ENCODE measurements at regions not wholly inside any gene's neighbourhood (a gene's known extent, or its start where the extent isn't known, plus 50 kb on each side); places are given as distances from the start of the nearest gene placed in this dataset.

DNA sequence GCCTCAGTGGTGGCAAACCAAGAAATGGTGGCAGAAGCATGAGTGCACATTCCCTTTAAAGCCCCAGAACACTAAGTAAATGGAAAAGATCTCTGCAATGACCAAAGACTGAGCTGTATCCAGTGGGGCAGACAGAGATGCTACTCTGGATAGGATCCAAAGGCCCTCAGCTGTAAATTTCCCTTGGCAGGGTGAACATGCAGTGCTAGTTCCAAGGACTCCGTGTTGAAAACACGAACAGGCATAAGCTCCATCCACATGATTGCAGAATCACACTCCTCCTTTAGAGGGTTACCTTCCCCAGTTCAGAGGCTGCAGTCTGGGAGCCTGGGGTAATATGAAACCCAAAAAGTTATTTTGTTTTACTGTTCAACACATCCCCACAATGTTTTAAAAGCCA lies 98.6 kb upstream of the KLF7 start:
- H3K4me3 ChIP-seq (ENCODE audit: low read depth, low read length), result no peak overlapping the region
- no peak for DNase-seq (ENCODE audit: low read depth)
- TF ChIP-seq, protein P1, sequence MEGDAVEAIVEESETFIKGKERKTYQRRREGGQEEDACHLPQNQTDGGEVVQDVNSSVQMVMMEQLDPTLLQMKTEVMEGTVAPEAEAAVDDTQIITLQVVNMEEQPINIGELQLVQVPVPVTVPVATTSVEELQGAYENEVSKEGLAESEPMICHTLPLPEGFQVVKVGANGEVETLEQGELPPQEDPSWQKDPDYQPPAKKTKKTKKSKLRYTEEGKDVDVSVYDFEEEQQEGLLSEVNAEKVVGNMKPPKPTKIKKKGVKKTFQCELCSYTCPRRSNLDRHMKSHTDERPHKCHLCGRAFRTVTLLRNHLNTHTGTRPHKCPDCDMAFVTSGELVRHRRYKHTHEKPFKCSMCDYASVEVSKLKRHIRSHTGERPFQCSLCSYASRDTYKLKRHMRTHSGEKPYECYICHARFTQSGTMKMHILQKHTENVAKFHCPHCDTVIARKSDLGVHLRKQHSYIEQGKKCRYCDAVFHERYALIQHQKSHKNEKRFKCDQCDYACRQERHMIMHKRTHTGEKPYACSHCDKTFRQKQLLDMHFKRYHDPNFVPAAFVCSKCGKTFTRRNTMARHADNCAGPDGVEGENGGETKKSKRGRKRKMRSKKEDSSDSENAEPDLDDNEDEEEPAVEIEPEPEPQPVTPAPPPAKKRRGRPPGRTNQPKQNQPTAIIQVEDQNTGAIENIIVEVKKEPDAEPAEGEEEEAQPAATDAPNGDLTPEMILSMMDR (IDR thresholded peaks at IDR 0.05; ENCODE audit: insufficient read depth, low read length), result no peak

DNA sequence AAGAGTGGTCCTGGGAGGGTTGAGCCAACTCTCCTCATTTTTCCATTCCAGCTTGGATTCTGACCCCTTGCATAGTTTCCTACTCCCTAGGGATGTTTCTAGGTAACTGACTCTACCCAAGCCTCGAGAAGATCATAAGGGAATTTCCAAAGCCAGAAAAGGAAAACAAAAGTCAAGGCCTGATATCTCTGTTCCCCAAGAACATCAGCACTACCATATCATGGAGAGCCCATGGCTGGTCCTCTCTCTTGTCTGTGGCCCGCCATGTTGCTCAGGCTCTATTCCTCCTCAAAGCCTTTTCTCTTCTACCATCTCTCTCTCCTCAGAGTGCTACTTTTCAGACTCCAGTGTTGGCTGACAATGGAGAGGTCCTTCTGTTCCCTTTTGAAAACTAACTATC lies 99.6 kb upstream of the KLF7 start:
- TF ChIP-seq, protein P1 (IDR thresholded peaks at IDR 0.05; ENCODE audit: insufficient read depth, low read length), result no peak
- no peak for DNase-seq (ENCODE audit: low read depth)

DNA sequence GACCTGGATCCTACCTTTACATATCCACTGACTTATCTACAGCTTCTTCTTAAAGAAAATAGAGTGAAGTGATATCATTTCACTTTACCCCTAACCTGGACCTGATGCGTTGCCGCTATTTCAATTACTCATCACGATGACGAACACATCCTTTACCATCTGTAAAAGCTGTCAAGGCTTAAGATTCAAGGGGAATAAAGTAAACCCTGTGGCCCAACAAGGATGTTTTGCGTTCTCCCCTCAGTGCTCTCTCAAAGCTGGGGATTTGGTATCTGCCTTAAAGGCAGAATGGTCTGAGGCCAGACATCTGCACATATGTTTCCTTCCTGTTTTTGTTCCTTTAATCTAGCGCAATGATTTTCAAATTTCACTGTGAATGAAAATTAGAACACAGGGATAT lies 100.1 kb upstream of the KLF7 start:
- DNase-seq (ENCODE audit: low read depth), result no peak
- TF ChIP-seq, protein P1 (IDR thresholded peaks at IDR 0.05; ENCODE audit: insufficient read depth, low read length), result no peak
- H3K4me3 ChIP-seq (ENCODE audit: low read depth, low read length), result no peak overlapping the region

More for the DNA sequence above, 99.6 kb upstream of the KLF7 start:
- H3K4me3 ChIP-seq (ENCODE audit: low read depth, low read length), result no peak overlapping the region

DNA sequence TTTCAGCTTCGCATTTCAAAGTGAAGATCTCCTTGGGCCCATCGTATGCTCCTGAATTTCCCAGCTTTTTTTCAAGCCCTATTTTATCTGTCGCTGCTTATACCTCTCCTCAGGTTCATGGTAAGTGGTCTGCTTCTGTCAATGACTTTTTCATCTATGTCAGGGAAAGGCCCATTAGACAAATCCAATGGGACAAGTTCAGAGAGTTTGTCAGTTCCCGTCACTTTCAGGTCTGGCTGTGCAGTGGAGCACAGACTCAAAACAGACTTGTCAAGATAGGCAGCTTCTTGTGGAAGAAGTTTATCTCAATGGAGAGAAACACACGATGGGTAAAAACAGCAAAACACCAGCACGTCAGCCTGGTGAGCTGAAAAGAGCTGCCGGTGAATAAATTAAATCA lies 100.9 kb upstream of the KLF7 start:
- TF ChIP-seq, protein P1 (IDR thresholded peaks at IDR 0.05; ENCODE audit: insufficient read depth, low read length), result no peak
- no peak for DNase-seq (ENCODE audit: low read depth)
- no peak overlapping the region for H3K4me3 ChIP-seq (ENCODE audit: low read depth, low read length)

DNA sequence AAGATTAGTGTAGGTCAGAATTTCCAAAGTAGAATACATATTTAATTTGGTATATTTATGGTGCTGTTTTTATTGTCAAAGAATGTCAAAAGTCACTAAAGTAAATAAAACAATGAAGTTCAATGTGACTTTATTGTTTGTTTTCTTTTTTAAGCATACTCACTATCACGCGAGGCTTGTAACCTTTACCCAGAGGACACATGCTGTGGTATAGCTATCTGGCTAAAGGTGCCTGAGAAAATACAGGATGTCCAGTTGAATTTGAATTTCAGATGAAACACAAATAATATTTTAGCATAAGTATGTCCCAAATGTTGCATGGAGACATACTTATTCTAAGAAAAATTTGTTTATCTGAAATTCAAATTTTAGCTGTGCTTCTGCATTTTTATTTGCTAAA lies 103.3 kb upstream of the KLF7 start:
- TF ChIP-seq, protein P1 (IDR thresholded peaks at IDR 0.05; ENCODE audit: insufficient read depth, low read length), result no peak
- no peak overlapping the region for H3K4me3 ChIP-seq (ENCODE audit: low read depth, low read length)
- DNase-seq (ENCODE audit: low read depth), result no peak

DNA sequence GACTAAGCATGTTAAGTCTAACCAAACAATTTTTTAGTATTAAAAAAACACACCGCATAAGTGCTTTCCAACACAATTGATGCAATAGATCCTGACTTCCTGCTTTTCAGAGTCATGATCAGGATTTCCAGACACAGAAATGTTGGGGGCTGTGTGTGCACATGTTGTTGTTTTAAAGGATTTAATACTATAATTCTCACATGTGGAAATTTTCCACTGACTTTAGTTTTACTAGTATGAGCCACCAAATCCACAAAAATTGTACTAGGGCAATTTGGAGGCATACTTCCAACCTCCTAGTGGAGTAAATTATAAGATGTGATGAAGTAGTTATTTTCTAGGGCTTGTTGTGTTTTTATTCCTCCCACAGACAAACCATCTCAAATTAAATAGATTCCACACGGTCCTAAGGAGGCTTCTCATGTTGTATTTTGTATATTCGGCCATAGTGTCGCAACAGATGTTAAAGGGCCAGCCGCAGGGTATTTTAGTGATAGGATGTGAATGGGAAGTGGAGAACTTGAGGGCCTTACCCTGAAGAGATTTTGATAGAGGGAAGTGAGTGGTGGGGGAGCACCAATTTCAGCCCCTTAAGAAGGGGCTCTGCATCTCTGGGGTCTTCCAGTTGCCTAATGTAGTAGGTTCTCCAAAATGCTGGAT lies 108.9 kb upstream of the KLF7 start:
- TF ChIP-seq, protein P1 (IDR thresholded peaks at IDR 0.05; ENCODE audit: insufficient read depth, low read length), result no peak
- DNase-seq (ENCODE audit: low read depth), result no peak
- no peak overlapping the region for H3K4me3 ChIP-seq (ENCODE audit: low read depth, low read length)

DNA sequence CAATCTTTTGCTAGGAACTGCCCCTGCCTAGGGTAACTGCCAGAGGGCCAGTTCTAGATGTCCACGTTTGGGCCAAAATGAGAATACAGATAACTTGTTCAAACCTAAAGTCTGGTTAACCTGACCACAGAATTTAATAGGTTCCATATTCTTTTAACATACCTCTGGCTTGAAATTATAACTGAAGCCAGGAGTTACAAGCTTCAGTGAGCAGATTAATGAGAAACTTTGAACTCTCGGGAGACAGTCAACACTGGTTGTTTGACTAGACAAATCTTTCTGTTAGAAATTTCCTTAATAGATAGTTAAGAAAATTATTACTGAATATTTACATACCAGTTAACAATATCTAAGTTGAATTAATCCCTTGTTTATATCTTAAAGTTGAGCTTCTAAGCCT lies 110.0 kb upstream of the KLF7 start:
- DNase-seq (ENCODE audit: low read depth), result no peak
- no peak overlapping the region for H3K4me3 ChIP-seq (ENCODE audit: low read depth, low read length)
- TF ChIP-seq, protein P1 (IDR thresholded peaks at IDR 0.05; ENCODE audit: insufficient read depth, low read length), result no peak
